ENCODE measurements at regions not wholly inside any gene's neighbourhood (a gene's known extent, or its start where the extent isn't known, plus 50 kb on each side); places are given as distances from the start of the nearest gene placed in this dataset.
A peak's percentile ranks its signal among the peaks of the same experiment; 100 is the strongest.
"Not testable (repeated sequence)": the region's sequence is repeated elsewhere in the genome, so short reads cannot be mapped to it uniquely, and the experiment has no call there.

- no peak for DNase-seq
These were observed 180.4 kb upstream of the GALNT2 start for GRCh38 chr1:229886636-229887035.

DNA sequence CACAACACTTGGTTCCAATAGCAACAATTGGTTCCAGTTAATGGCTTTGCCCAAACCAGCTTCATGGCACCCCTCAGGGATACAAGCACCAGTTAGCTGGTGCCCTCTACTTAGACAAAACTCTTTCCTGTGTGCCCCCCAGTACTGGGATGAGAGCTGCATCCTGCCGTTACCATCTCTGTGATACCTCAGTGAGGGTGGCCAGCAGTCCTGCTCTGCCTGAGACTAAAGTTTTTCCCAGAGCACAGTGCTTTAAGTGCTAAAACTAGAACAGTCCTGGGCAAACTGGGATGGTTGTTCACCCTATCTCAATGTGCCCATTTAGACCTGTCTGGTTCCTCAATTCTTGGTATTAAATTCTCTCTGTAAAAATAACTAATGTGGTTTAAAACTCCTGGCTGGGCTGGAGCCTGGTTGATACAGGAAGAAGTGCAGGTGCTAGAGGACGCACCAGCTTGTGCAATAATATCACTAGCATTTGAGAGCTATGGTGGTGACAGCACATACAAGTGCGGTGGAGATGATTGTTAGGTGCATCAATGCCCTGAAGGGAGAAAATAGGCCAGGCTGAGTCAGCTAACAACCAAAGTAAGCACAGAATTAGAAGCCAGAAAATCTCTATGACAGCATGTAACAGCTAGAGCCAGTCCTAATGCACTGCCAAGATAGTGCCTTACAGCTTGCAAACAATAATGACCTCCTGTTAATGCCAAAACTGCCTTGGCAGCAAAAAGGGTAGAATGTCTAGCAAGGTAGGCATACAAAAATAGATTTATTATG, 179.8 kb upstream of the GALNT2 start:
- no peak for DNase-seq

GRCh38 chr1:229888157-229888556, 178.9 kb upstream of the GALNT2 start:
- no peak for DNase-seq

- DNase-seq = no peak
These were observed 178.5 kb upstream of the GALNT2 start for GRCh38 chr1:229888561-229889001.

- no peak for DNase-seq
These were observed 178.0 kb upstream of the GALNT2 start for GRCh38 chr1:229889031-229889517.

DNA sequence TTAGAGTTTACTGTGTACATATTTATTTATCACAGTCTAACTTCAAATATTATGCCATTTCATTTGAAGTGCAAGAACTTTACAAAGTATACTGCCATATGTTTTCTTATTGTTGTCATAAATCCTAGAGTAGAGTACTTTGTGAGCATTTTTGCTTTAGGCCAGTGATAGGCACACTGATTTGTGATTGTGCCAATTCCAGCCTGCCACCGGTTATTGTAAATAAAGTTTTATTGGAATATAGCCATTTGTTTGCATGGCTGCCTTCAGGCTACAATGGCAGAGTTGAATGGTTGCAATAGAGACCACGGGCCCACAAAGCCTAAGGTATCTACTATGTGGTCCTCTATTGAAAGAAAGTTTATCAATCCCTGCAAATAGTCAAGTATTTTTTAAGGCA, 175.8 kb upstream of the GALNT2 start:
- DNase-seq = no peak

DNA sequence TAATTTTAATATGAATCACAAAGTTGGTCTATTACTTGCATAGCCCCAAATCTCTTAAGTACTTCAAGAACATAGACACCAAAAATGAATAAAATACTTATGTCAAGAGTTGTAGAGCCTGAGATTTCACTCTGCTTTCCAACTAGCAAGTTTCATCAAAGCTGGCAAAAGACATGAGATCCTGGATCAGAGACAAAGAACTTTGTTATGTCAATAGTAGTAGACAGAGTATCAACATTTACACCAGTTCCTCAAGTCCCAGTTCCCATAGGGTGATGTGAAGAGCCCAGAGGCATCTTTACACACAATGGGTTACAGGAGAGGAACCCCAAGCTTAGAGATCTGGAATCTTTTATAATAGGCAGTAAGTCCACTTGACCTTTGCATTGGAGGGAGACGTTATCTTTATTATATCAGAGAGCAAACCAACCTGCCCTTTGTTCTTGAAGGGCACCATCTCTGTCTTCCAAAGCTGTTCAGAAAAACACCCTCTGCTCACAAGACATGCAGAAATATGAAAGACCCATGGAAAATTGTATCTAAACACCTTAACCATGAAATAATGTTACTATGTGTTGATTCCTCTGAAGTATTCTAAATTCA, 174.4 kb upstream of the GALNT2 start:
- DNase-seq = no peak

DNA sequence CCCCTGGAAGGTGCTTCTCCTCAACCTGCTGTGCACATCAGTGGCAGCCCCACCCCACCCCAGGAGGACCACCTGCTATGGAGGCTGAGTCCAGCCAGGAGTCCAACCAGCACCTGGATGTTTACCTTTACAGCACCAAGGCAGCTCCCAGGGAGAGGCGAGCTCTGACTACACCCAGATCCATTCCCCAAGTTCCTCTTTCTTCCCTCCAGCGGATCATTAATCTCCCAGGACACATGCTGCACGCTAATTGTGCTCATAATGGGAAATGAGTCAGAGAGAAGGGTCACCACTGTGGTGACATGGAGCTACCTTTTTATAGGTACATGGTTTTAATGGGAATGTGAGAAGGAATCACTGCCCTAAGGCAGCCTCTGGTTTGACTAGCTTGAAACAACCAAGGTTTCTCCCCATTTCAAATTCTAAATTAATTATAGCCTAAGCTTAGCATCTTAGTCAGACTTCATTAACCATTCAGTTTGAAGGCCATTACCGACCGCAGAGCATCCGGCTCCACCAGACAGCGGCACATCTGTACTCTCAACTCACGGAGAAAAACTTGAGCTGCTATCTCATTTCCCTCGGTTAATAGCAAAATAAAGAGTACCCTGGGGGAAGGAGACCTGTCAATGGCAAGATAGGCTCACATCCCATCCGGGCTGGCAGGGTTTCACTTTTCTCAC, 173.1 kb upstream of the GALNT2 start:
- peak; percentile 37 for DNase-seq

DNA sequence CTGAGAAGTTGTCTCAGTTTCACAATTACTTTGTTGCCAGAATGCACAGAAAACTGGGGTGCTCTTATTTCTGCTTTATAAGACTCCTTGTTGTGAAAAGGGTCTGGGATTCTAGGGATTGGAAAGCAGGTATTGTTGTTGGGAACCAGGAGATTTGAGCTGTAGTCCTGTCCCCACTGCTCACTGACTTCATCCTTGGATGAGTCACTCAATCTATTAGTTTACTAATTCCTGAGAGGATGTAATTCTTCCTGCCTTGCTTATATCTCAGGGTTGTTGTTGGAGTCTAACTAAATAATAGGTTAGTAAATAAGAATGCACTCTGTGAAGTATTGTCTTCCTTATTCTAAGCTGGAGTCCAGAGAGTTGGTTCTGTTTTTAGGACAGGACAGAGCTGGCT, 172.5 kb upstream of the GALNT2 start:
- no peak for DNase-seq

DNA sequence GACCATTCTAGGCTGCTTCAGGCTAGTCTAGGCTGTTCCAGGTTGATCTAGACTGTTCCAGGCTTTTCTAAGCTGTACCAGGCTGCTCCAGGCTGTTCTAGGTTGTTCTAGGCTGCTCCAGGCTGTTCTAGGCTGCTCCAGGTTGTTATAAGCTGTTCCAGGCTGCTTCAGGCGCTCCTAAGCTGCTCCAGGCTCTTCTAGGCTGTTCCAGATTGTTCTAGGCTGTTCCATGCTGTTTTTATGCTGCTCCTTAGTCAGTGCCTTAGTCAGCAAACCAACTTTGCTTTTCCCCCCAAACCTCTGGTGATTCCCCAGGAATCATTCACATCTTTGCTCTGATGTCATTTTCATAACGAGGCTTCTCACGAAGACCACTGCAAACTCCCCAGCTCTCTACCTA, 171.4 kb upstream of the GALNT2 start:
- no peak for DNase-seq

- DNase-seq = no peak
These were observed 170.7 kb upstream of the GALNT2 start for GRCh38 chr1:229896306-229896705.

DNA sequence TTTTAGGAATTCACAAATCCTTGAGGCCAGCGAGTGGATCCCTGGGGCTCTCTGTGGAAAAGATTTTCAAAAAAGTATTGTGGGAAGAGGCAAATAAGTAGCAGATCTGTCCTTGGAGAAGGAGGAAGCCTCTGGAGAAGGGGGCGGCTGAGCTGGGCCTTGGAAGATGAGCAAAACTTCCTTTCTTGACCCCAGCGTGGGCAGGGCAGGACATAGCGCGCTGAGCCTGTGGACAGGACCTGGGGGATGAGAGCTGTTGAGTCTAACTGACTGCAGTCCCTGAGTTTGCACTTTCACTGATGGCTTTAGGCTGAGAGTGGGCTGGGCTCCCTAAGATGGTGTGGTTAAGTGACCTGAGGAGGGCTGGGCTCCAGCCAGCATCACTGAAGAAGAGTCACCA, 170.2 kb upstream of the GALNT2 start:
- no peak for DNase-seq

- no peak for DNase-seq
These were observed 169.5 kb upstream of the GALNT2 start for GRCh38 chr1:229897501-229897900.

DNA sequence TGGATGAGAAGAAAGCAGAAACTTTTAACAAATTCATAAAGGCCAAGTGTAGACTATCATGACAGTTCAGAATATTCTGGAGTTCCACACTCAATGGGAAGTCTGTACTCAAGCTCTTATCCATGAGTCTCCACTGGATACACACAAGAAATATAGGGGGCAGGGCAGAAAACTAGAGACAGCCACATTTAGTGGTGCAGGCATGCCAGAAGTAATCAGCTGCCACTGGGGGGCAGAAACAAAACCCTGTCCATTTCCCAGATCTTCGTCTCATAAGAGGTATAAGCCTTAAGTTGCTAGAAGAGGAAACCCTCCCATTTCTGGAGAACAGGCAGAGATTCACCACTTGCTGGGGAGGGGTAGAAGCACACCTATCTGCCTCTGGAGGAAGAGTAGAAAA, 166.8 kb upstream of the GALNT2 start:
- DNase-seq = no peak

DNA sequence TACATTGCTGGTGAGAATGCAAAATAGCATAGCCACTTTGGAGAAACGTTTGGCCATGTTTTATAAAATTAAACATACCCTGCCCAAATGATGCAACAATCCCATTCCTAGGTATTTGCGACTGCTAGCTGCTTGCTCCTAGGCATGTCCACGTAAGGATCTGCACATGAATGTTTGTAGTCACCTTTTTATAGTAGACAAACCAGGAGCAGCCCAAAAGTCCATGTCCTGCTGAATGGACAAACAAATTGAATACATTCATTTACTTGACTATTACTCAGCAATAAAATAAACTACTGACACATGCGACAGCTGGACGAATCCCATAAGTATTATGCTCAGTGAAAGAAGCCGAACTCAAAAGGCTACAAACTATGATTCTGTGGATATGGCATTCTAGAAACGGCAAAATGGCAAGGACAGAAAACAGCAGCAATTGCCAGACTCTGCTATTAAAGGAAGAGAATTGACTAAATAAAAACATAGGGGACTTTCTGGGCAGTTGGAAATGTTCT, 161.9 kb upstream of the GALNT2 start:
- DNase-seq = no peak

DNA sequence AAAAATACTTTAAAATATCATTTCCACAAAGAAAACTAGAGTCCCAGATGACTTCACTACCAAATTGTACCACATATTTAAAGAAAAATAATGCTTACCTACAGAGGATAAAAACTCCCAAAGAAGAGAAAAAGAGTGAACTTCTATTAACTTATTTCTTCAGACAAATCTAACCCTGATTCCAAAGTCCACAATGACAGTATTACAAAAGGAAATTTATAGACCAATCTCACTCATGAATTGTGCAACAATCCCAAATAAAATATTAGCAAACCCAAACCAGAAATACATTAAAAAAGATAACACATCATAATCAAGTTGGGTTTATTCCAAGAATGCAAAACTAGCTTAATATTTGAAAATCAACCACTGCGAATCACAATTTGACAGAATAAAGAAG, 161.4 kb upstream of the GALNT2 start:
- no peak for DNase-seq

- DNase-seq = no peak
These were observed 159.0 kb upstream of the GALNT2 start for GRCh38 chr1:229907884-229908638.

GRCh38 chr1:229908689-229909088, 158.3 kb upstream of the GALNT2 start:
- no peak for DNase-seq

DNA sequence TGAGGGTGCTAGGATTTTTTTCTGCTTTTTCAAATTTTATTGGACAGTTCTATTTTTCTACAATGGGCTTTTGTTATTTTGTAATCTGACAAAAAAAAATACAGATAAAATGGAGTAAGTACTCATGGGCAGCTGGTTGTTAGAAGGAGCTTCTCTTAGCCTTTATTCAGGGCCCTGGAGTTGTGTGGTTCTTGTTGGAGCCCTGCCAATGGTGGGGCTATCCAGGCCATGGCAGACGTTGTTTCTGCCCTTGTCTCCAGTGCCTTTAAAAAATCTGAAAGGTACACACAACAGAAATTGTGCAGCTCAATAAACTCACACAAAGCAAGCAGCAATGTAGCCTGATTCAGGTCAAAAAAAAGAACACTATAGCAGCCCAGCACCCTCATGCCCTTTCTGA, 153.5 kb upstream of the GALNT2 start:
- DNase-seq = no peak

DNA sequence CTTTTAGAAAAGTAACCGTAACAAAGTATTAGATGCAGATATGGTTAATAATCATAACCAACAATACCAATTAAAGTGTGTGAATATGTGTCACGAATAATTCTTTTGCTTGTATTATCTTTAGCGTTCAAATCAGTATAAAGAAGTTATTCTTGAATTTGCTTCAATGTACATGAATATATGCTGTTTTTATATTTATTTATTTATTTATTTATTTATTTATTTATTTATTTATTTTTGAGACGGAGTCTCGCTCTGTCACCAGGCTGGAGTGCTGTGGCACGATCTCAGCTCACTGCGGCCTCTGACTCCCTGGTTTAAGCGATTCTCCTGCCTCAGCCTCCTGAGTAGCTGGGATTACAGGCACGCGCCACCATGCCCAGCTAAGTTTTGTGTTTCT, 147.6 kb upstream of the GALNT2 start:
- not testable (repeated sequence) for DNase-seq

- no peak for DNase-seq
These were observed 146.4 kb upstream of the GALNT2 start for GRCh38 chr1:229920683-229921082.

DNA sequence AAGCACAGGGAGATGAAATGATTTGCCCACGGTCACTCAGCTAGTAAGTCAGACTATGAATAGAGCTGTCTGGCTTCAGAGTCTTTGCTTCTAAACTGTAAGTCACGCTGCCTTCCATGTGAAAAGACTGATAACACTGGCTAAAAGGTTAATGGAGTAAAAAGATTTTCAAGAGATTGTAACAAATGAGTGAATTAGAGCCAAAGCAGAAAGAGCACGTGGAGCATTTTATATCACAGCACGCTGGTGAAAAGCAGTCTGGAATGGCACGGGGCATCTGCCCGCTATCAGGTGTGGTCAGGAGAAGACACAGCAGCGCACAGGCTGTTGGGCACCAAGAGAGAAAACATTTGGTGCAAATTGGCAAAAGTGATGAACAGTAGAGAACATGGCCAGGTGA, 144.8 kb upstream of the GALNT2 start:
- DNase-seq = no peak

Measured in left kidney (tissue), 1 donor.